ENCODE measurements at regions not wholly inside any gene's neighbourhood (a gene's known extent, or its start where the extent isn't known, plus 50 kb on each side); places are given as distances from the start of the nearest gene placed in this dataset.

- no peak for TF ChIP-seq CTCF (IDR thresholded peaks at IDR 0.05; ENCODE audit: insufficient read depth in 1 of 2, low read depth in 1 of 2, low read length in 1 of 2, severe bottlenecking in 1 of 2, unreplicated experiment in 1 of 2)
- ChIA-PET CTCF (no interaction called here), POLR2A (no interaction called here)
- no peak for DNase-seq
- intact Hi-C loops (cut with micrococcal nuclease; ENCODE audit: unreplicated experiment), result no loop called here
- no peaks in the 10 kb centered on the region for H3K36me3 ChIP-seq (ENCODE audit: control insufficient read depth, insufficient read depth, low read length)
- no peaks in the 10 kb centered on the region for H3K9me3 ChIP-seq
- H3K27me3 Mint-ChIP-seq (ENCODE audit: insufficient read depth, unreplicated experiment), result peaks cover 5% of the 10 kb centered on the region
- H3K4me3 Mint-ChIP-seq (ENCODE audit: unreplicated experiment), result no peak overlapping the region
- no TSS peak for BruUV-seq (replicated peaks)
- H3K27ac Mint-ChIP-seq (ENCODE audit: unreplicated experiment), result no peak overlapping the region
- H3K4me1 ChIP-seq, result no peaks in the 10 kb centered on the region
- no peaks in the 10 kb centered on the region for H3K27me3 ChIP-seq (replicated peaks; ENCODE audit: control insufficient read depth, insufficient read depth, low read length)
- H3K4me3 ChIP-seq (ENCODE audit: low read depth, low read length), result no peak overlapping the region
- H3K36me3 Mint-ChIP-seq (ENCODE audit: insufficient read depth, unreplicated experiment), result no peaks in the 10 kb centered on the region
- H3K9me3 Mint-ChIP-seq (ENCODE audit: unreplicated experiment), result no peaks in the 10 kb centered on the region
- no peaks in the 10 kb centered on the region for H3K4me1 Mint-ChIP-seq (ENCODE audit: low read depth, unreplicated experiment)
Measured at GRCh38 chr18:56473400-56474024, 164.9 kb downstream of the TXNL1 start.

GRCh38 chr18:56470406-56471351, 167.7 kb downstream of the TXNL1 start:
- Histone ChIP-seq H3K27me3 (replicated peaks; ENCODE audit: control insufficient read depth, insufficient read depth, low read length) (no peaks in the 10 kb centered on the region), H3K9me3 (no peaks in the 10 kb centered on the region), H3K4me1 (no peaks in the 10 kb centered on the region), H3K4me3 (ENCODE audit: low read depth, low read length) (no peak overlapping the region), H3K36me3 (ENCODE audit: control insufficient read depth, insufficient read depth, low read length) (no peaks in the 10 kb centered on the region)
- POLR2A ChIA-PET, result no interaction called here
- Mint-ChIP-seq H3K4me3 (ENCODE audit: unreplicated experiment) (no peak overlapping the region), H3K27me3 (ENCODE audit: insufficient read depth, unreplicated experiment) (peaks cover 5% of the 10 kb centered on the region), H3K9me3 (ENCODE audit: unreplicated experiment) (no peaks in the 10 kb centered on the region), H3K4me1 (ENCODE audit: low read depth, unreplicated experiment) (no peaks in the 10 kb centered on the region), H3K36me3 (ENCODE audit: insufficient read depth, unreplicated experiment) (no peaks in the 10 kb centered on the region), H3K27ac (ENCODE audit: unreplicated experiment) (no peak overlapping the region)
- no peak for TF ChIP-seq CTCF (IDR thresholded peaks at IDR 0.05; ENCODE audit: insufficient read depth in 1 of 2, low read depth in 1 of 2, low read length in 1 of 2, severe bottlenecking in 1 of 2, unreplicated experiment in 1 of 2)
- CTCF ChIA-PET, result no interaction called here
- no TSS peak for BruUV-seq (replicated peaks)
- intact Hi-C loops (cut with micrococcal nuclease; ENCODE audit: unreplicated experiment), result no loop called here
- no peak for DNase-seq

- H3K4me1 ChIP-seq, result no peaks in the 10 kb centered on the region
- no peak for TF ChIP-seq CTCF (IDR thresholded peaks at IDR 0.05; ENCODE audit: insufficient read depth in 1 of 2, low read depth in 1 of 2, low read length in 1 of 2, severe bottlenecking in 1 of 2, unreplicated experiment in 1 of 2)
- Mint-ChIP-seq H3K27me3 (ENCODE audit: insufficient read depth, unreplicated experiment) (peaks cover 5% of the 10 kb centered on the region), H3K4me3 (ENCODE audit: unreplicated experiment) (no peak overlapping the region), H3K36me3 (ENCODE audit: insufficient read depth, unreplicated experiment) (no peaks in the 10 kb centered on the region), H3K27ac (ENCODE audit: unreplicated experiment) (no peak overlapping the region), H3K9me3 (ENCODE audit: unreplicated experiment) (no peaks in the 10 kb centered on the region), H3K4me1 (ENCODE audit: low read depth, unreplicated experiment) (no peaks in the 10 kb centered on the region)
- H3K36me3 ChIP-seq (ENCODE audit: control insufficient read depth, insufficient read depth, low read length), result no peaks in the 10 kb centered on the region
- H3K27me3 ChIP-seq (replicated peaks; ENCODE audit: control insufficient read depth, insufficient read depth, low read length), result no peaks in the 10 kb centered on the region
- no peak for DNase-seq
- H3K4me3 ChIP-seq (ENCODE audit: low read depth, low read length), result no peak overlapping the region
- CTCF ChIA-PET, result no interaction called here
- POLR2A ChIA-PET, result no interaction called here
- H3K9me3 ChIP-seq, result no peaks in the 10 kb centered on the region
- BruUV-seq (replicated peaks), result no TSS peak
- intact Hi-C loops (cut with micrococcal nuclease; ENCODE audit: unreplicated experiment), result no loop called here
Measured at GRCh38 chr18:56469582-56469981, 168.8 kb downstream of the TXNL1 start.

All from Caco-2 (cell line).